Liver (tissue), 8 donors: ENCODE measurements at regions not wholly inside any gene's neighbourhood (a gene's known extent, or its start where the extent isn't known, plus 50 kb on each side); places are given as distances from the start of the nearest gene placed in this dataset.
A peak's percentile ranks its signal among the peaks of the same experiment; 100 is the strongest.

Experiments used
- DNase-seq: peaks from one replicate; pipeline ENCODE4 v3.0.0-alpha.2; 2017; ENCODE audit warnings: low spot score
- H3K27ac ChIP-seq, 2 donors: one replicate each; pipeline ENCODE4 v1.7.0; 2013; ENCODE audit warnings: inconsistent platforms in 2 of 2, low read length in 2 of 2, control low read depth in 1 of 2, low read depth in 1 of 2, mild to moderate bottlenecking in 1 of 2
- H3K27me3 ChIP-seq, 4 donors: one replicate each; pipeline versions ENCODE4 v1.6.1 to v1.7.0; 2013; ENCODE audit warnings: low read length in 3 of 4, inconsistent platforms in 1 of 4, mild to moderate bottlenecking in 1 of 4, moderate library complexity in 1 of 4; ENCODE audit not compliant: control insufficient read depth in 4 of 4, insufficient read depth in 4 of 4
- H3K36me3 ChIP-seq, 4 donors: one replicate each; pipeline versions ENCODE4 v1.6.1 to v1.7.0; 2013; ENCODE audit warnings: low read length in 3 of 4, mild to moderate bottlenecking in 3 of 4, low read depth in 1 of 4, moderate library complexity in 1 of 4; ENCODE audit not compliant: control insufficient read depth in 4 of 4, insufficient read depth in 3 of 4
- H3K4me1 ChIP-seq, 4 donors: one replicate each; pipeline versions ENCODE4 v1.6.1 to v1.7.0; 2013; ENCODE audit warnings: low read length in 3 of 4, mild to moderate bottlenecking in 3 of 4, moderate library complexity in 1 of 4; ENCODE audit not compliant: control insufficient read depth in 4 of 4, insufficient read depth in 4 of 4
- H3K4me3 ChIP-seq, 3 donors: one replicate each; pipeline versions ENCODE4 v1.6.1 to v1.7.0; 2013; ENCODE audit warnings: low read length in 3 of 3, control low read depth in 1 of 3, low read depth in 1 of 3, mild to moderate bottlenecking in 1 of 3
- H3K9ac ChIP-seq, 2 donors: one replicate each; pipeline ENCODE4 v1.7.0; 2013; ENCODE audit warnings: low read length in 2 of 2, mild to moderate bottlenecking in 2 of 2, moderate library complexity in 2 of 2, control low read depth in 1 of 2, low read depth in 1 of 2
- H3K9me3 ChIP-seq, 4 donors: one replicate each; pipeline versions ENCODE4 v1.6.1 to v1.7.0; 2013; ENCODE audit warnings: low read length in 3 of 4; ENCODE audit not compliant: control insufficient read depth in 4 of 4
- EGR1 ChIP-seq, 2 donors: IDR thresholded peaks; 2 replicates each; pipeline ENCODE4 v1.6.1; 2016 to 2018; ENCODE audit warnings: antibody characterized with exemption in 2 of 2, low read depth in 2 of 2
- FOXA1 ChIP-seq: IDR thresholded peaks from 2 replicates; pipeline ENCODE4 v1.6.1; 2016; ENCODE audit warnings: antibody characterized with exemption
- FOXA2 ChIP-seq: IDR thresholded peaks from 2 replicates; pipeline ENCODE4 v1.6.1; 2016; ENCODE audit warnings: antibody characterized with exemption
- HNF4A ChIP-seq, 2 donors: conservative IDR thresholded peaks; 2 replicates each; pipeline ENCODE4 v1.6.1; 2016; ENCODE audit warnings: antibody characterized with exemption in 2 of 2, mild to moderate bottlenecking in 2 of 2
- HNF4G ChIP-seq: IDR thresholded peaks from 2 replicates; pipeline ENCODE4 v1.6.1; 2016; ENCODE audit warnings: antibody characterized with exemption
- JUND ChIP-seq, 2 donors: IDR thresholded peaks; 2 replicates each; pipeline ENCODE4 v1.6.1; 2016; ENCODE audit warnings: antibody characterized with exemption in 2 of 2
- RAD21 ChIP-seq, 2 donors: IDR thresholded peaks; 2 replicates each; pipeline ENCODE4 v1.6.1; 2016; ENCODE audit warnings: antibody characterized with exemption in 2 of 2, mild to moderate bottlenecking in 2 of 2
- RXRA ChIP-seq, 2 donors: IDR thresholded peaks; 2 replicates each; pipeline ENCODE4 v1.6.1; 2017 to 2018; ENCODE audit warnings: antibody characterized with exemption in 2 of 2, mild to moderate bottlenecking in 1 of 2
- SP1 ChIP-seq: IDR thresholded peaks from 2 replicates; pipeline ENCODE4 v1.6.1; 2018; ENCODE audit warnings: antibody characterized with exemption, mild to moderate bottlenecking
- YY1 ChIP-seq: IDR thresholded peaks from 2 replicates; pipeline ENCODE4 v1.6.1; 2016; ENCODE audit warnings: antibody characterized with exemption, mild to moderate bottlenecking
- WGBS: extraction: QIAGEN DNeasy Blood & Tissue Kit; methylation state at CpG from one replicate; pipeline ENCODE4 v1.1.7; 2013; 5-methylcytosine and 5-hydroxymethylcytosine counted together
- TF ChIP-seq, protein P1 (sequence below): IDR thresholded peaks from 2 replicates; pipeline ENCODE4 v1.6.1; 2016; ENCODE audit warnings: antibody characterized with exemption
- TF ChIP-seq, protein P2 (sequence below): IDR thresholded peaks from 2 replicates; pipeline ENCODE4 v1.6.1; 2016; ENCODE audit warnings: antibody characterized with exemption, mild to moderate bottlenecking
- TF ChIP-seq, protein P3 (sequence below): fragments of 150-350 bp; IDR thresholded peaks from 2 replicates; pipeline ENCODE4 v1.5.1; 2017; ENCODE audit warnings: improper control_type of control experiment, low read depth, low read length; ENCODE audit not compliant: missing input control
- donor health status: healthy.
- donor health status: healthy.
- donor health status: healthy.
- donor health status: healthy.
- donor health status: healthy.

DNA sequence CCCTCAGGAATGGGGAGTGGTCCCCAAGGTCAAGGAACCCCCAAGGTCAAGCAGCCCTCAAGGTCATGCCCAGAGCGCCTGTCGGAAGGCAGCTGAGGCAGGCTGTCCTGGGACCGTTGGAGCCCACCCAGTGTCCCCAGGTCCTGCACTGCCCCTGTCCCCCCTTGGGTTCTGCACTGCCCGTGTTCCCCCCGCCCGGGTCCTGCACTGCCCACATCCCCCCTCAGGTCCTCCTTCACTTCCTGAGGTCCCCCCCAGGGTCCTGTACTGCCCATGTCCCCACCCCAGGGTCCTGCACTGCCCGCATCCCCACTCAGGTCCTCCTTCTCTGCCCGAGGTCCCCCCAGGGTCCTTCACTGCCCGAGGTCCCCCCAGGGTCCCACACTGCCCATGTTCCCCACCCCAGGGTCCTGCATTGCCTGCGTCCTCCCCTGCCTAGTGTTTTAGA, 1073.0 kb downstream of the BRD1 start (continued):
- TF ChIP-seq FOXA1 = no peak
- no peak for TF ChIP-seq HNF4A (conservative IDR thresholded peaks at IDR 0.05)
- TF ChIP-seq RXRA (IDR thresholded peaks at IDR 0.05) = no peak
- no peak for TF ChIP-seq EGR1 (IDR thresholded peaks at IDR 0.05; ENCODE audit: low read depth in 2 of 2)
- no peak for TF ChIP-seq RAD21 (IDR thresholded peaks at IDR 0.05)
- no peak for TF ChIP-seq SP1
- no peak for TF ChIP-seq YY1
- TF ChIP-seq, protein P1, sequence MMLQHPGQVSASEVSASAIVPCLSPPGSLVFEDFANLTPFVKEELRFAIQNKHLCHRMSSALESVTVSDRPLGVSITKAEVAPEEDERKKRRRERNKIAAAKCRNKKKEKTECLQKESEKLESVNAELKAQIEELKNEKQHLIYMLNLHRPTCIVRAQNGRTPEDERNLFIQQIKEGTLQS = no peak
- no peak for TF ChIP-seq FOXA2
- no peak for TF ChIP-seq JUND (IDR thresholded peaks at IDR 0.05)
- no peak for TF ChIP-seq HNF4G

DNA sequence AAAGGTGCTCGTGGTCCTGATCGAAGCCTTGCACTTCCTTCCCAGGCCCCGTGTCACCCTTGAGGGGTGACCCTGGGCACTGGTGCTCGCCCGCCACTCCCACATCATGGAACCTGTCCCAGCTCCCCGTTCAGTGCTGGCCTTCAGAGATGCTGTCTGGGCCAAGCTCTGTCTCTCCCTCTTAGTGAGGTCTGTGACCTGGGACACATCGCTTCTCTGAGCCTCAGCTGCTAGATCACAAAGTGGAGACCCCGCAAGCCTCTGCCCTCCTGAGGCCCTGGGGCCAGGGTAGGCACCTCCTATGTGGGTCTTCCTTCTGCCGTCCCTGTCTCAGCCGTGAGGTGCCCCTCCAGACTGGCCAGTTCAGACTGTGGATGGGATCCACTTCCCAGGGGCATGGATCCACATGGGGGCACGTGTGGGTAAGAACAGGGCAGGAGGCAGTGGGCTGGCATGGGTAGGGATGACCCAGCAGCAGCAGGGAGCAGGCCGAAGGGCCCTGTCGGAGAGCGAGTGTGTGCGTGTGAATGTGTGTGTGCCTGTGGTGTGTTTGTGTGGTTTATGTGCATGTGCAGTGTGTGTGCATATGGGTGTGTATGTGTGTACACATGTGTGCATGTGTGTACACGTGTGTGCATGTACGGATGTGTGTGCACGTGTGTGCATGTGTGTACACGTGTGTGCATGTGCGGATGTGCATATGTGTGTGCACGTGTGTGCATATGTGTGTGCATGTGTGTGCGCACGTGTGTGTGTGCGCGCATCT, 1073.7 kb downstream of the BRD1 start:
- H3K4me3 ChIP-seq = no peak overlapping the region

More for the DNA sequence above, 1073.7 kb downstream of the BRD1 start:
- no peak for TF ChIP-seq EGR1 (IDR thresholded peaks at IDR 0.05; ENCODE audit: low read depth in 2 of 2)
- no peak for TF ChIP-seq HNF4G
- TF ChIP-seq SP1 = no peak
- TF ChIP-seq, protein P2, sequence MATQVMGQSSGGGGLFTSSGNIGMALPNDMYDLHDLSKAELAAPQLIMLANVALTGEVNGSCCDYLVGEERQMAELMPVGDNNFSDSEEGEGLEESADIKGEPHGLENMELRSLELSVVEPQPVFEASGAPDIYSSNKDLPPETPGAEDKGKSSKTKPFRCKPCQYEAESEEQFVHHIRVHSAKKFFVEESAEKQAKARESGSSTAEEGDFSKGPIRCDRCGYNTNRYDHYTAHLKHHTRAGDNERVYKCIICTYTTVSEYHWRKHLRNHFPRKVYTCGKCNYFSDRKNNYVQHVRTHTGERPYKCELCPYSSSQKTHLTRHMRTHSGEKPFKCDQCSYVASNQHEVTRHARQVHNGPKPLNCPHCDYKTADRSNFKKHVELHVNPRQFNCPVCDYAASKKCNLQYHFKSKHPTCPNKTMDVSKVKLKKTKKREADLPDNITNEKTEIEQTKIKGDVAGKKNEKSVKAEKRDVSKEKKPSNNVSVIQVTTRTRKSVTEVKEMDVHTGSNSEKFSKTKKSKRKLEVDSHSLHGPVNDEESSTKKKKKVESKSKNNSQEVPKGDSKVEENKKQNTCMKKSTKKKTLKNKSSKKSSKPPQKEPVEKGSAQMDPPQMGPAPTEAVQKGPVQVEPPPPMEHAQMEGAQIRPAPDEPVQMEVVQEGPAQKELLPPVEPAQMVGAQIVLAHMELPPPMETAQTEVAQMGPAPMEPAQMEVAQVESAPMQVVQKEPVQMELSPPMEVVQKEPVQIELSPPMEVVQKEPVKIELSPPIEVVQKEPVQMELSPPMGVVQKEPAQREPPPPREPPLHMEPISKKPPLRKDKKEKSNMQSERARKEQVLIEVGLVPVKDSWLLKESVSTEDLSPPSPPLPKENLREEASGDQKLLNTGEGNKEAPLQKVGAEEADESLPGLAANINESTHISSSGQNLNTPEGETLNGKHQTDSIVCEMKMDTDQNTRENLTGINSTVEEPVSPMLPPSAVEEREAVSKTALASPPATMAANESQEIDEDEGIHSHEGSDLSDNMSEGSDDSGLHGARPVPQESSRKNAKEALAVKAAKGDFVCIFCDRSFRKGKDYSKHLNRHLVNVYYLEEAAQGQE = no peak
- TF ChIP-seq, protein P3, sequence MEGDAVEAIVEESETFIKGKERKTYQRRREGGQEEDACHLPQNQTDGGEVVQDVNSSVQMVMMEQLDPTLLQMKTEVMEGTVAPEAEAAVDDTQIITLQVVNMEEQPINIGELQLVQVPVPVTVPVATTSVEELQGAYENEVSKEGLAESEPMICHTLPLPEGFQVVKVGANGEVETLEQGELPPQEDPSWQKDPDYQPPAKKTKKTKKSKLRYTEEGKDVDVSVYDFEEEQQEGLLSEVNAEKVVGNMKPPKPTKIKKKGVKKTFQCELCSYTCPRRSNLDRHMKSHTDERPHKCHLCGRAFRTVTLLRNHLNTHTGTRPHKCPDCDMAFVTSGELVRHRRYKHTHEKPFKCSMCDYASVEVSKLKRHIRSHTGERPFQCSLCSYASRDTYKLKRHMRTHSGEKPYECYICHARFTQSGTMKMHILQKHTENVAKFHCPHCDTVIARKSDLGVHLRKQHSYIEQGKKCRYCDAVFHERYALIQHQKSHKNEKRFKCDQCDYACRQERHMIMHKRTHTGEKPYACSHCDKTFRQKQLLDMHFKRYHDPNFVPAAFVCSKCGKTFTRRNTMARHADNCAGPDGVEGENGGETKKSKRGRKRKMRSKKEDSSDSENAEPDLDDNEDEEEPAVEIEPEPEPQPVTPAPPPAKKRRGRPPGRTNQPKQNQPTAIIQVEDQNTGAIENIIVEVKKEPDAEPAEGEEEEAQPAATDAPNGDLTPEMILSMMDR = no peak
- H3K9ac ChIP-seq = no peak overlapping the region
- H3K27me3 ChIP-seq = peaks cover 0 to 4% (median 0%) of the 10 kb centered on the region in 4 donors
- peak; percentile 23 for DNase-seq
- no peaks in the 10 kb centered on the region for H3K4me1 ChIP-seq
- 87% methylated on average over 25 of the region's 25 CpGs for WGBS
- no peaks in the 10 kb centered on the region for H3K36me3 ChIP-seq
- no peak overlapping the region for H3K27ac ChIP-seq
- H3K9me3 ChIP-seq = no peaks in the 10 kb centered on the region
